OCI-LY1 (cell line): ENCODE measurements at regions not wholly inside any gene's neighbourhood (a gene's known extent, or its start where the extent isn't known, plus 50 kb on each side); places are given as distances from the start of the nearest gene placed in this dataset.

Source experiments
- H2AFZ ChIP-seq: fragments of 200-600 bp; sonication (generic), shearing (Covaris generic); 2 replicates; pipeline ENCODE4 v1.6.0; 2014; ENCODE audit warnings: antibody characterized with exemption, mild to moderate bottlenecking, low read length
- H3F3A ChIP-seq: fragments of 200-600 bp; sonication (generic), shearing (Covaris generic); 2 replicates; pipeline ENCODE4 v1.6.0; 2014; ENCODE audit warnings: mild to moderate bottlenecking, antibody characterized with exemption, low read length, moderate library complexity; ENCODE audit not compliant: insufficient read depth
- H3K27ac ChIP-seq: fragments of 200-600 bp; sonication (generic); 2 replicates; pipeline ENCODE4 v1.5.1; 2014; ENCODE audit warnings: low read length, mixed run types, mild to moderate bottlenecking, low read depth; ENCODE audit not compliant: poor library complexity, severe bottlenecking
- H3K27me3 ChIP-seq: fragments of 200-600 bp; sonication (generic); 2 replicates; pipeline ENCODE4 v1.6.0; 2014; ENCODE audit warnings: antibody characterized with exemption, mild to moderate bottlenecking, low read length, moderate library complexity; ENCODE audit not compliant: insufficient read depth
- H3K36me3 ChIP-seq: fragments of 200-600 bp; sonication (generic); 2 replicates; pipeline ENCODE4 v1.6.1; 2014; ENCODE audit warnings: mild to moderate bottlenecking, antibody characterized with exemption, low read length, moderate library complexity, mixed read lengths; ENCODE audit not compliant: insufficient read depth
- H3K4me1 ChIP-seq: fragments of 200-600 bp; sonication (generic); 2 replicates; pipeline ENCODE4 v1.5.1; 2014; ENCODE audit warnings: mild to moderate bottlenecking, low read length, moderate library complexity; ENCODE audit not compliant: insufficient read depth, severe bottlenecking
- H3K4me2 ChIP-seq: fragments of 200-600 bp; sonication (generic), shearing (Covaris generic); 2 replicates; pipeline ENCODE4 v1.6.1; 2014; ENCODE audit warnings: low read length
- H3K4me3 ChIP-seq: fragments of 200-600 bp; sonication (generic); 2 replicates; pipeline ENCODE4 v1.5.1; 2014; ENCODE audit warnings: low read length, low read depth, mild to moderate bottlenecking, mixed read lengths; ENCODE audit not compliant: poor library complexity, severe bottlenecking
- H3K79me2 ChIP-seq: fragments of 200-600 bp; shearing (Covaris generic); 2 replicates; pipeline ENCODE4 v1.6.1; 2016; ENCODE audit warnings: mixed run types, low read length, mixed read lengths; ENCODE audit not compliant: insufficient read depth
- H3K9ac ChIP-seq: fragments of 200-600 bp; sonication (generic), shearing (Covaris generic); 2 replicates; pipeline ENCODE4 v1.6.1; 2014; ENCODE audit warnings: mild to moderate bottlenecking, low read length, mixed read lengths
- H3K9me2 ChIP-seq: fragments of 200-600 bp; sonication (generic), shearing (Covaris generic); 2 replicates; pipeline ENCODE4 v1.6.1; 2014; ENCODE audit warnings: low read depth, mild to moderate bottlenecking, low read length, mixed read lengths
- H3K9me3 ChIP-seq: fragments of 200-600 bp; shearing (Covaris generic); 2 replicates; pipeline ENCODE4 v1.6.1; 2014; ENCODE audit warnings: low read length, mixed read lengths
- H4K20me1 ChIP-seq: fragments of 200-600 bp; sonication (generic), shearing (Covaris generic); 2 replicates; pipeline ENCODE4 v1.6.0; 2016; ENCODE audit warnings: mild to moderate bottlenecking, low read length; ENCODE audit not compliant: insufficient read depth
- EZH2 ChIP-seq: fragments of 200-600 bp; sonication (generic), shearing (Covaris generic); IDR thresholded peaks from 2 replicates; pipeline ENCODE4 v1.8.0; 2017; ENCODE audit warnings: borderline replicate concordance, mixed run types, mild to moderate bottlenecking, antibody characterized with exemption, low read length, moderate library complexity, mixed read lengths
- TF ChIP-seq, protein P1 (sequence below): fragments of 200-600 bp; sonication (generic), shearing (Covaris generic); IDR thresholded peaks from 2 replicates; pipeline ENCODE4 v1.5.1; 2017; ENCODE audit warnings: mild to moderate bottlenecking, antibody characterized with exemption, low read length, moderate library complexity, mixed read lengths

DNA sequence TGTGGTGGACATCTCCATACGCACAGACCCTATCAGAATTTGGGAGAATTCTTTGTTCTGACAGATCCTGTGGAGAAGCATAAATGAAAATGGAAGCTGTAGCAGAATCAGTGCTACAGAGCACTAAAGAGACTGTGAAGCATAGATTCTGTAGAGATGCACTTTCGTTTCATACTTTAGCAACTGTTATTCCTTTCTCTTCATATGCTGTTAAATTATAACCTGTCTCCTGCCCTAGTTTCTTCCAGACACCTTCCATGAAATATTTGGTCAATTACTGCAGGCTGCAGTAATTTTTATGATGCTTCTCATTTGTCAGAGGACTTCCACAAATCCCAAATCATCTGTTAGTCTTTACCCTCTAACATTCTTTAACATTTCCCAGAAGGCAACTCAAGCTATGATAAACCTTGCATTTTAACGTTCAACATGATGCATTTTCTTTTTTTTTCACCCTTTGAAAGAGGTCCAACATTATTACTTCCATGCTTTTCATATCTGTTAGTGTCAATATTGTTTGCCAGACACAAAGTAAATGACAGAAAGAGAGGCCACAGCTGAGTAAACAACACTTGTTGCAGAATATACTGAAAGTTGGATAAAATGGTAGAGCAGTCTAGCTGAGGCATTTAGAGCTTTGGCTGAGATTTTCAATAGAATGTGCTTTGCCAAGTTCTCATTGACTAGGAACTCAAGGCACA lies 412.7 kb downstream of the LMO7 start:
- H3K27me3 ChIP-seq = no peaks in the 10 kb centered on the region
- H3K27ac ChIP-seq = no peak overlapping the region
- H3K4me2 ChIP-seq = no peak overlapping the region
- no peaks in the 10 kb centered on the region for H3K4me1 ChIP-seq
- H3K4me3 ChIP-seq = no peak overlapping the region
- H3K36me3 ChIP-seq = no peaks in the 10 kb centered on the region
- H2AFZ ChIP-seq = no peak overlapping the region
- H3K79me2 ChIP-seq = no peaks in the 10 kb centered on the region
- no peaks in the 10 kb centered on the region for H4K20me1 ChIP-seq
- no peaks in the 10 kb centered on the region for H3K9me2 ChIP-seq
- H3F3A ChIP-seq = no peaks in the 10 kb centered on the region
- H3K9me3 ChIP-seq = no peaks in the 10 kb centered on the region
- no peak overlapping the region for H3K9ac ChIP-seq
- TF ChIP-seq, protein P1, sequence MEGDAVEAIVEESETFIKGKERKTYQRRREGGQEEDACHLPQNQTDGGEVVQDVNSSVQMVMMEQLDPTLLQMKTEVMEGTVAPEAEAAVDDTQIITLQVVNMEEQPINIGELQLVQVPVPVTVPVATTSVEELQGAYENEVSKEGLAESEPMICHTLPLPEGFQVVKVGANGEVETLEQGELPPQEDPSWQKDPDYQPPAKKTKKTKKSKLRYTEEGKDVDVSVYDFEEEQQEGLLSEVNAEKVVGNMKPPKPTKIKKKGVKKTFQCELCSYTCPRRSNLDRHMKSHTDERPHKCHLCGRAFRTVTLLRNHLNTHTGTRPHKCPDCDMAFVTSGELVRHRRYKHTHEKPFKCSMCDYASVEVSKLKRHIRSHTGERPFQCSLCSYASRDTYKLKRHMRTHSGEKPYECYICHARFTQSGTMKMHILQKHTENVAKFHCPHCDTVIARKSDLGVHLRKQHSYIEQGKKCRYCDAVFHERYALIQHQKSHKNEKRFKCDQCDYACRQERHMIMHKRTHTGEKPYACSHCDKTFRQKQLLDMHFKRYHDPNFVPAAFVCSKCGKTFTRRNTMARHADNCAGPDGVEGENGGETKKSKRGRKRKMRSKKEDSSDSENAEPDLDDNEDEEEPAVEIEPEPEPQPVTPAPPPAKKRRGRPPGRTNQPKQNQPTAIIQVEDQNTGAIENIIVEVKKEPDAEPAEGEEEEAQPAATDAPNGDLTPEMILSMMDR = no peak
- TF ChIP-seq EZH2 = no peak

DNA sequence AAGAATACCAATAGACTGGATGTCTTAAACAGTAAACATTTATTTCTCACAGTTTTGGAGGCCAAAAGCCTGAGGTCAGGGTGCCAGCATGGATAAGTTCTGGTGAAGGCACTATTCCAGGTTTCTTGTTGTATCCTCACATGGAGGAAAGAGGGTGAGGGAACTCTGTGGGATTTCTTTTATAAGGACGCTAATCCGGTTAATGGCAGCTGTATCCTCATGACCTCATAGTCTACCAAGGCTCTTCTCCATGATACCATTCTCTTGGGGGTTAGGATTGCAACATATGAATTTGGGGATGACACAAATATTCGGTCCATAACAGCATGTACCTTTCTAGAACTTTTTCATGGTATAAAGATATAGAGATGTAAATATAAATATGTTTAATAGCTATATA lies 412.0 kb downstream of the LMO7 start:
- no peak overlapping the region for H2AFZ ChIP-seq
- no peaks in the 10 kb centered on the region for H3K27me3 ChIP-seq
- H3K9me3 ChIP-seq = no peaks in the 10 kb centered on the region
- no peak overlapping the region for H3K4me2 ChIP-seq
- peaks cover 3% of the 10 kb centered on the region; the same call in 1 of the 2 replicates for H3K9me2 ChIP-seq
- no peak overlapping the region for H3K4me3 ChIP-seq
- no peak overlapping the region for H3K9ac ChIP-seq
- no peaks in the 10 kb centered on the region for H3K36me3 ChIP-seq
- no peak overlapping the region for H3K27ac ChIP-seq
- H4K20me1 ChIP-seq = no peaks in the 10 kb centered on the region
- no peaks in the 10 kb centered on the region for H3K79me2 ChIP-seq
- H3F3A ChIP-seq = no peaks in the 10 kb centered on the region
- TF ChIP-seq, protein P1 = no peak
- no peak for TF ChIP-seq EZH2
- no peaks in the 10 kb centered on the region for H3K4me1 ChIP-seq

DNA sequence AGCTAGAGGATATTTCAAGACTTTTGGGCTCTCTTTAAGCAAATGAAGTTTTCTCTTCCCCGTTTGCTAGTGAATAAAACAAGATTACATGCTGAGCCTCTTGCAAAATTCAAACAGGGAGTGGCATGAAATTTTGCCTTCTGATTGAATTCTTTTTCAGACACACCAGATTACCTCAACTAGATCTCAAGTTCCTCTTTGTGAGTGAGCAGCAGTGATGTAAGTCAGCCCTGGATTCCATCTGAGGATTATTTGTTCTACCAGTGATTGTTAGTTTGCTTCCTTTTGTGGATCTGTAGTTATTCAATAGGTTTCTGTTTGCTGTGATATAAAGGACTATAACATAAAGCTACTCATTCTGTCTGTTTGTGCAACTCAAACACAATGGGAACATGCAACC lies 407.7 kb downstream of the LMO7 start:
- H4K20me1 ChIP-seq = no peaks in the 10 kb centered on the region
- H3K27ac ChIP-seq = no peak overlapping the region
- no peaks in the 10 kb centered on the region for H3K27me3 ChIP-seq
- H3K4me1 ChIP-seq = no peaks in the 10 kb centered on the region
- no peak for TF ChIP-seq EZH2
- TF ChIP-seq, protein P1 = no peak
- H3K4me3 ChIP-seq = no peak overlapping the region
- no peaks in the 10 kb centered on the region for H3F3A ChIP-seq
- no peak overlapping the region for H3K9ac ChIP-seq
- H3K9me2 ChIP-seq = peaks cover 3% of the 10 kb centered on the region; the same call in 1 of the 2 replicates
- H3K36me3 ChIP-seq = no peaks in the 10 kb centered on the region
- H3K9me3 ChIP-seq = no peaks in the 10 kb centered on the region
- no peaks in the 10 kb centered on the region for H3K79me2 ChIP-seq
- no peak overlapping the region for H2AFZ ChIP-seq
- H3K4me2 ChIP-seq = no peak overlapping the region
